NCI-H82 treated with DMSO at 0.1 percent for 48 hours (cell line): ENCODE measurements at regions not wholly inside any gene's neighbourhood (a gene's known extent, or its start where the extent isn't known, plus 50 kb on each side); places are given as distances from the start of the nearest gene placed in this dataset.

Source experiments
- DNase-seq: peaks from one replicate; lab custom pipeline; 2025; ENCODE audit not compliant: unreplicated experiment; lab: John Stamatoyannopoulos, UW

GRCh38 chr1:55854911-55855310 lies 639.7 kb upstream of the USP24 start:
- DNase-seq, result no peak

- no peak for DNase-seq
Measured at GRCh38 chr1:55848906-55849305, 633.7 kb upstream of the USP24 start.

DNA sequence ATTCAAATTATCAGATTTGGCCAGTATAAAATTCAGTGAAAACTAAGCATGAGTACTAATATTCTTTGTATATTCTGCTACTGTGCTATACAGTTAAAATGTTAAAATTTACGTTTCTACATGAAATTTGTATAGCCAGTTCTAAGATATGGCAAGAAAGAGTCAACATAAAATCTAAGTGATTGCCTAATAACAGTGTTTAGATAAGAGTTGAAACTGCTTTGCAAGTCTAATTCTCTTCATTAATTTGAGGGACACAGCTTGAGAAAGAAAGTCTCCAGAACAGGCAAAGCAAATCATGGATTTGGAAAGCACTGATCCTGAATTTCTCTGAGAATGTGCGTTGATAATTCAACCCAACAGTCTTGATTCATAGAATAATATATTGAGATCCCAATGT lies 630.9 kb upstream of the USP24 start:
- DNase-seq, result no peak

GRCh38 chr1:55844322-55844721 lies 629.2 kb upstream of the USP24 start:
- DNase-seq, result no peak

DNA sequence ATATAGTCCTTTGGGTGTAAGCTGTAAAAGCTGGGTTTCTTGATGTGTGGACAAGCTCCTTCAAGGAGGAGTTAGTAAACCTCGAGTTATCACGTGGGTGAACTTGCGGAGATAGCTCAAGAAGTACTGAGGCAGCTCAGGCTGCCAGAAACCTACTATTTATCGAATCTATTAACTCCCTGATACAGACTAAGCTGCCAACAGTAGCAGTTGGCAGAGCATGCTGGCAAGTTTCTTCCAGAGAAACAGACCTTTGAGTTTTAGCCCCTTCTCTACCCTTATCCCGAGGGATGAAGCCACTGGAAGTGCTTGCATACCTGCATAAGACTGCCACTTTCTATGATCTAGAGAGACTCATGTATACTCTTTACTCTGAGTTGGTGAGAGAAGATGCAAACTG lies 624.5 kb upstream of the USP24 start:
- DNase-seq, result no peak

DNA sequence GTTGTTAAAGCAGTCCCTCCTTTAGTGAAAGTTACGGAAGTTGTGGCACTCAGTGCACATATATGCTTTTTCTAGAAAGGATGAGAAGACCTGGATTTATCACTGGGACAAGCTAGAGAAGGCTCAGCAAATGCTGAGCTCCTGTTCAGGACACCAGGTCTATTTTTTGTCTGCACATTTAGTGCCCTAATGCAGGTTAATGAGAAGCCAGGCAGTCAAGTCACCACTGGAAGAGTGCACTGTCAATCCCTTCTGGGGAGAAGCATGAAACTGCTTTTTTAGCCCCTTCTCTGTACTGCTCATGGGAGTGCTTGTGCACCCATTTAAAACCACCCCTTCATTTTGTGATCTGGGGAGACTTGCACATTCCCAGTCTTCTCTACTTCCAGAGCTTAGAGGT lies 624.1 kb upstream of the USP24 start:
- no peak for DNase-seq

DNA sequence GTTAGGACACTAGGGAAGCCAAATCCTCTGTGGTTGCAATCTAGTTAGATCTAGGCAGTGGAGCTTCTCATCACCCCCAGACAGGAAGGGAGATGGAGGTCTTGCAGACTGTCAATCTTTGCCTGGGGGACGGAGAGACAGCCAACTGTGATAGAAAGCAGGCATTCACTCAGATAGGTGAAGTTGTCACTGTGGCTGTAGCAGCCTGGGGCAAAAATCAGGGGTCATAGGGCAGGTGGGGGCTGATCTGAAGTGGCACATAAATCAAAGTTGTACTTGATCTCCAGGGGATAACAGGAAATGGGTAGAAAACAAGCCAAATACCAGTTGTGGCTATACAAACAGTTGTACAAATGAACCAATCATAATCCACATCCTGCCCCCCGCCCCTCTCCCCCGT lies 620.9 kb upstream of the USP24 start:
- no peak for DNase-seq

DNA sequence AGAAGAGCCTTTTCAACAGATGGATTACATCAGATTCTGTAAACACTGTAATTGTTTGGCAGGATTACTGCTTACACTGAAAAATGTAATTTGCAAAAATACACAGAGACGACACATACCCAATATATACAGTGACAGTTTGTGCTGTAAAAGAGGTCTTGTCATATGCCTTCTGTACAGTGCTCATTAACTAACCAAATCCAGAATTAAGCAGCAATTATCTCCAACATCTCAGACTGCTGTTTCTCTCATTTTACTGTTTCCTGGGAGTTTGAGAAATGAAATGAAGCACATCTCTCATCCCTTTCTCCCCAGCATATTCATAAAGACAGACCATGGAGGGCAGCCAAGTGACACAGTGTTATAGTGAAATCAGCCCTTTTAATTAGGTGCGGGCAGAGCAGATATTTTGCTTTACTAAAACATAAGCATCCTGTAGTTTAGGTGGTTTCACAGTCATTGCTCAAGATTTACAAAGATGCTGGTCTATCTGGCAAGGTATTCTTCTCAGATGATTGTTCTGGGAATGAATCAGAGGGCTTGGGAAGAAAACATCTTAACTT lies 618.4 kb upstream of the USP24 start:
- DNase-seq, result no peak

- DNase-seq, result no peak
Measured at GRCh38 chr1:55831759-55832158, 616.6 kb upstream of the USP24 start.

GRCh38 chr1:55828044-55828443 lies 612.9 kb upstream of the USP24 start:
- DNase-seq, result no peak

DNA sequence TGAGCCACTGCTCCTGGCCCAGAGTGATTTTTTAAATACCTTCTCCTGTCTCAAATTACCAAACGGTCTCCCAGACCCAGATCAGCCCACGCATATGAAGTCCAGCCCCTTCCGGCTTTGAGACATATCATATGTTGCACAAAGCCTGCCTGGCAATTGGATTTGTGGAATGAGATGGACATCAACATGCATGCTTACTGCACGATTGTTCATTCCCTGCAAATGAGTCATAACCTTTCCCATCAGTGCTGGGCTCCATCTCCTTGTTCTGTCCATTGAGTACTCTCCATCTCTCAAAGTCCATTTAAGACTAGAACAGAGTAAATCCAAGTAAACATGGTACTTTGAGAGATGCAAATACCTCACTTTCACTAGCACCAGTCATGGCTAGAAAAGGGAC lies 612.2 kb upstream of the USP24 start:
- DNase-seq, result no peak

DNA sequence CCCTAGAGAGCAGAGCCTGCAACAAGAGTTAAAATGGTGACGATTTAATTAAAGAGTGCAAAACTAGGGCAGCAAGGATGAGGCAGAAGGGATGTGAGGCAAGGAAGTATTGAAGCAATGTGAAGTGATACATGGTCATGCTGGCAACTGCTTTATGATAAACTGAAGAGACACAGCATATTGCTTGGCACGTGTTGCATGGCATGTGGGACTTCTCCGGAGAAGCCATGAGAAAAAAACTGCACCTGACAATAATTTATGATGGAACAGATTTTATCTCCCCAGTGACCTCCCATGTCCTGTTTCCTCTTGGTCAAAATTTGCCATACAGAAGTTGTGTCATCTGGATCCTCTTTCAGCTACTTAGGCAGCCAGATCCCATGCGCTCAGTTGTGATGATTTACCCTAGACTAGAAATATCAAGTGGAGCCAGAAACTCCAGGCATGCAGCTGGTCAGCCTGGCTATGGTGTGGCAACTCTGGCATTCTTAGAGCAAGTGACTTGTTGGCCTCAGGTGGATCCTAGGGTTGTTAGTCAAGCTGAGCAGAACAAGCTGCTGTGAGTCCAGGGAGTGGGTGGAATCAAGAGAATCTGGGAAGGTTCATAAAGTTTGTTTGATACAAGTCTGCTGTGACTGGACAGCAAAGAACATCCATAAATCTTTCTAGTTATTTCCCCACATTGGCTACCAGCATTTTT lies 611.4 kb upstream of the USP24 start:
- no peak for DNase-seq

DNA sequence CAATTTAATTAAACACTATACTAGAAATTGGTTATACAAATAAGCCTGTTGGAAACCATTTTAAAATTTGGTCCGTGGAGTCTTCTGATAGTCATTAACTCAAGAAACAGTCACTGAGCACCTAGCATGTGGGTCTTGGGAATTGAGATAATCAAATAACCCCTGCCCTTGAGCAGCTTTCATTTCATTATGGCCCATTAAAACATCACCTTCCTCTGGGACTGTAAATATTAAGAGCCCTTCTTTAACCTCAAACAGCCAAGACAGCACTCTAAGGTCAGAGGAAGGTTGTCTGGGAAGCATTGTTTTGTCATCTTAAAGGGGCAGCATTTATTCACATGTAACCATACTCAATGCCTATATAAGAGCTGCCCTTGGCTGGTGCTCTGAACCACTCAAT lies 610.3 kb upstream of the USP24 start:
- DNase-seq, result peak; percentile 16

- DNase-seq, result peak; percentile 24
Measured at GRCh38 chr1:55824251-55824640, 609.1 kb upstream of the USP24 start.

DNA sequence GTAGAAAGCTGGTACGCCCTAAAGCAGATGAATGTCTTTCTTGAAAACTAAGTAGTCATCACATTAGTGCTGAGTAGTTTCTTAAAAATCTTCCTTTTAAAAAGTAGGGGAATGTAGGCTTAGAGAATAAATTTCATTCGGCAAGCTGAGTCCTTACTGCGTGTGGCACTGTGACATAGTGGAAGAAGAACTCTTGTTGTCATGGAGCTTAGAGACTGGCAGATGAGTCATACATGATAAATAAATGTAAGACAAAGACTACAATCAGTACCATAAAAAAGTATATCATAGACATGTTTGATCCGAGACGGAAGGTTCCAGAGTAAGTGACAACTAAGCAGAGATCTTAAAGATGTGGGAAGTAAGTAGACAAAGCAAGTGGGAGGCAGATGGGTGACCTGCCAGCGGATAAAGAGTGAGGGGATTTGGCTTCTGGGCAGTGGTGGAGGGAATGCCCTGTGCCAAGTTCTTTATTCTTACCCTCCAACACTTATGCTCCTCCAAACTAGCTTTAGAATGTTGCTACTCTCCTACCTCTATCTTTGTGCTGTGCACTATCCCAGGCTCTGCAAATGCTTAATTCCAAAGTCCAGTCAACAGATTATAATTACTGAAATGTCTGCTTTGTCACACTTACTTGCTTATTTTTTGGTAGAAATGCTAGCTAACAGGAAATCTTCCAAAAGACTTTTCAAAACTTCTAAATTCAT lies 608.5 kb upstream of the USP24 start:
- peak; percentile 11 for DNase-seq

- no peak for DNase-seq
Measured at GRCh38 chr1:55822891-55823290, 607.7 kb upstream of the USP24 start.

GRCh38 chr1:55821234-55821633 lies 606.1 kb upstream of the USP24 start:
- DNase-seq, result no peak

DNA sequence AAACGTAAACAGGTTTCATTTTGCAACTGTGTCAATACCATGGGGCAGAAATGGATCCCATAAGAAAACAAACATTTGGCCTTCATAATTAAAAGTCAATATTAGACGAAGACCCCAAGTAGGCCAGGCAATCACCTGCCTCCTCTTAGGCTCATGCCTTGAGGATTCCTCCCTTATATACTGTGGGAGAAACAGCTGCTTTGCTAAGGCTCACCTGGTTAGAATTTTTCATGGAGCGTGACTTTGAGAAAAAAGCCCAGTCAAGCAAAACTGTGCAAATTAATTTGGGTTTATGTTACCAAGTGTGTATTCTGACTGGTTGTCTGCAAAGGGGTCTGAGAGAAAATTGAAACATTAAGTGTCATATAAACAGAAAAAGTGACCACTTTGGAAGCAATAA lies 605.3 kb upstream of the USP24 start:
- no peak for DNase-seq

DNA sequence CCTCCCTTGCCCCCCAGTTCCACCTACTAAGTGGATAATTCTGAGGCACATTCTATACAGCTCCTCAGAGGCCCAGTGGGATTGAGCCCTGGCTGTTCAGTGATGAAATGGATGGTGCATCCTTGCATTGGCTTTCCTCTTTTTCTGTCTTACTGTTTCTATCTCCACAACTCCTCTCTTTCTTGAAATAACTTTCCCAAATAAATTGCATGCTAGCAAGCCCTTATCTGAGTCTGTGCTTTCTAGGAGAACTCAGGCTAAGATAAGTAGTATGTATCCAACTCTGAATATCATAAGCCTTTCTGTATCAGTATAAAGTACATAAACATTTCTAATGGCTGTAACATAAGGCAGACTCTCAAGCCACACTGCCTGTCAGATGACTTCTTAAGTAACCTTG lies 603.8 kb upstream of the USP24 start:
- DNase-seq, result no peak

GRCh38 chr1:55816456-55817426 lies 601.6 kb upstream of the USP24 start:
- no peak for DNase-seq

- DNase-seq, result no peak
Measured at GRCh38 chr1:55815745-55816455, 600.7 kb upstream of the USP24 start.
